ENCODE measurements at regions not wholly inside any gene's neighbourhood (a gene's known extent, or its start where the extent isn't known, plus 50 kb on each side); places are given as distances from the start of the nearest gene placed in this dataset.

DNA sequence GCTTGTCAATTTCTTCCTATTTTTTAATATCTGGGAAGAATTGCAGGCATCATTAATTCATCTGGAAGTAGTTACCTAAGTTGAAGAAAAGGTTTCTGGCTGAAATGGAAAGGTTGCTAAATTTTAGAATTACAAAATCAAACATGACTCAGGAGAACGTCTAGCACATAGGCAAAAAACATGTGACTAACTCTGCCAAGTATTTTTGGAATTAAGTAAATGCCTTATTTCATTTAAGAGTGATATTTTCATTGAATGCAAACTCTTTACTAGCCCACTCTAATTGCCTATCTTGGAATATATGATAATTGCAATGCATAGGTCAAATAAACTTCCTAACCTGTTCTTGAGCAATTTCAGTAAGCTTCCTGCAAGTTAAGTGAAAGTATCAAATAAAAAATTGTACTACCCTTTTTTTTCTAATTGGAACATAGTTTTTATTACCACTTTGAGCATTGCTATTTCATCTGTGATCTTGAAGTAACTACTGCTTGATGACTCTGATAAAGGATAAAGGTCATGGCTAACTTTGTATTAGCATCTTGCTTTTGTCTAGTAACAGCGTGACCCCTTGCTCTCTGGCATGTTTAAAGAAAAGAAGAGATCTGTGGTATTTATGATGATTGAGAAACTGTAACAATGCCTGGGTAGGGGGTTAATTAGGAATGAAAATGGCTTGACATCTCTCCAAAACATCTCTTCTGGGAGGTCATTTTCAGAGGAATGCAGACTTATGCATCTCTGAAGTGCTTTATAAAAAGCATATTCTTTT, 208.3 kb upstream of the NCAM2 start:
- BruUV-seq (replicated peaks), result no TSS peak
- TF ChIP-seq CTCF (conservative IDR thresholded peaks at IDR 0.05; ENCODE audit: low read length) (no peak), EZH2phosphoT487 (IDR thresholded peaks at IDR 0.05; ENCODE audit: borderline replicate concordance, low read depth, low read length) (no peak)
- CTCF ChIA-PET (ENCODE audit: unreplicated experiment), result no interaction called here
- Histone ChIP-seq H4K20me1 (ENCODE audit: insufficient read depth, low read length) (no peaks in the 10 kb centered on the region), H3K4me3 (ENCODE audit: low read depth, low read length, poor library complexity, severe bottlenecking) (no peak overlapping the region), H3K4me2 (ENCODE audit: low read length) (no peak overlapping the region), H3K27ac (ENCODE audit: low read depth, low read length, poor library complexity, severe bottlenecking) (no peak overlapping the region), H3K9me2 (ENCODE audit: insufficient read depth, low read length) (no peaks in the 10 kb centered on the region), H2AFZ (ENCODE audit: low read length) (no peak overlapping the region), H3K4me1 (ENCODE audit: insufficient read depth, low read length, poor library complexity, severe bottlenecking) (no peaks in the 10 kb centered on the region), H3K79me2 (ENCODE audit: insufficient read depth, low read depth, low read length) (no peaks in the 10 kb centered on the region), H3K9me3 (ENCODE audit: low read length) (peaks cover 37% of the 10 kb centered on the region; the same call in 1 of the 2 replicates), H3K36me3 (ENCODE audit: insufficient read depth, low read length) (no peaks in the 10 kb centered on the region)
- intact Hi-C loops (cut with micrococcal nuclease; ENCODE audit: unreplicated experiment), result no loop called here
- no peak for DNase-seq (ENCODE audit: low spot score)
- POLR2A ChIA-PET, result no interaction called here

- BruUV-seq (replicated peaks), result no TSS peak
Observed at GRCh38 chr21:20800106-20800505, 198.1 kb upstream of the NCAM2 start.

More at GRCh38 chr21:20800106-20800505, 198.1 kb upstream of the NCAM2 start:
- Histone ChIP-seq H3K4me1 (ENCODE audit: insufficient read depth, low read length, poor library complexity, severe bottlenecking) (no peaks in the 10 kb centered on the region), H3K79me2 (ENCODE audit: insufficient read depth, low read depth, low read length) (no peaks in the 10 kb centered on the region), H3K4me3 (ENCODE audit: low read depth, low read length, poor library complexity, severe bottlenecking) (no peak overlapping the region), H3K27ac (ENCODE audit: low read depth, low read length, poor library complexity, severe bottlenecking) (no peak overlapping the region), H3K4me2 (ENCODE audit: low read length) (no peak overlapping the region), H3K9me3 (ENCODE audit: low read length) (peaks cover 10% of the 10 kb centered on the region; the same call in 1 of the 2 replicates), H4K20me1 (ENCODE audit: insufficient read depth, low read length) (no peaks in the 10 kb centered on the region), H3K9me2 (ENCODE audit: insufficient read depth, low read length) (no peaks in the 10 kb centered on the region), H2AFZ (ENCODE audit: low read length) (no peak overlapping the region), H3K36me3 (ENCODE audit: insufficient read depth, low read length) (no peaks in the 10 kb centered on the region)
- DNase-seq (ENCODE audit: low spot score), result no peak
- ChIA-PET POLR2A (no interaction called here), CTCF (ENCODE audit: unreplicated experiment) (no interaction called here)
- intact Hi-C loops (cut with micrococcal nuclease; ENCODE audit: unreplicated experiment), result no loop called here
- TF ChIP-seq EZH2phosphoT487 (IDR thresholded peaks at IDR 0.05; ENCODE audit: borderline replicate concordance, low read depth, low read length), result no peak
- TF ChIP-seq CTCF (conservative IDR thresholded peaks at IDR 0.05; ENCODE audit: low read length), result no peak

Data from OCI-LY7 (cell line).